Central memory CD8-positive, alpha-beta T cell (primary cell): ENCODE measurements at regions not wholly inside any gene's neighbourhood (a gene's known extent, or its start where the extent isn't known, plus 50 kb on each side); places are given as distances from the start of the nearest gene placed in this dataset.

Source experiments
- ATAC-seq: fragments of 150-1000 bp; cut with Tn5 transposase; replicated peaks from 2 replicates; pipeline ENCODE4 v1.10.0; 2022; ENCODE audit warnings: mild to moderate bottlenecking, moderate FRiP score, moderate number of reproducible peaks; ENCODE audit not compliant: poor library complexity, severe bottlenecking; ENCODE audit errors: extremely low read depth
- DNase-seq, 2 donors: peaks; one replicate each; pipeline ENCODE4 v3.0.0; 2021; ENCODE audit warnings: low spot score in 2 of 2
- H3K27ac Mint-ChIP-seq: one replicate; pipeline ENCODE4 v1.8.0; 2022; ENCODE audit warnings: low read depth, mild to moderate bottlenecking, moderate library complexity, mixed read lengths
- H3K27me3 Mint-ChIP-seq: one replicate; pipeline ENCODE4 v1.8.0; 2022; ENCODE audit warnings: mixed read lengths
- H3K36me3 Mint-ChIP-seq: one replicate; pipeline ENCODE4 v1.8.0; 2022; ENCODE audit warnings: mild to moderate bottlenecking, moderate library complexity, mixed read lengths; ENCODE audit not compliant: insufficient read depth
- H3K4me1 Mint-ChIP-seq: one replicate; pipeline ENCODE4 v1.8.0; 2022; ENCODE audit warnings: mixed read lengths
- H3K4me3 Mint-ChIP-seq: one replicate; pipeline ENCODE4 v1.8.0; 2022; ENCODE audit warnings: mild to moderate bottlenecking, moderate library complexity, mixed read lengths
- H3K9me3 Mint-ChIP-seq: one replicate; pipeline ENCODE4 v1.8.0; 2022; ENCODE audit warnings: mixed read lengths

GRCh38 chr4:18406264-18406663 is 384.7 kb upstream of the LCORL start:
- no peaks in the 10 kb centered on the region for H3K4me1 Mint-ChIP-seq
- H3K36me3 Mint-ChIP-seq: no peaks in the 10 kb centered on the region
- ATAC-seq (no peak), DNase-seq (no peak)
- no peak overlapping the region for H3K4me3 Mint-ChIP-seq
- no peak overlapping the region for H3K27ac Mint-ChIP-seq
- H3K9me3 Mint-ChIP-seq: no peaks in the 10 kb centered on the region
- no peaks in the 10 kb centered on the region for H3K27me3 Mint-ChIP-seq

- H3K27me3 Mint-ChIP-seq: no peaks in the 10 kb centered on the region
- no peaks in the 10 kb centered on the region for H3K4me1 Mint-ChIP-seq
These were observed 383.5 kb upstream of the LCORL start for GRCh38 chr4:18405054-18405453.

GRCh38 chr4:18404642-18405041 is 383.1 kb upstream of the LCORL start:
- ATAC-seq (peak; percentile 40), DNase-seq (no peak)
- no peak overlapping the region for H3K27ac Mint-ChIP-seq
- H3K4me1 Mint-ChIP-seq: no peaks in the 10 kb centered on the region
- H3K9me3 Mint-ChIP-seq: no peaks in the 10 kb centered on the region
- no peak overlapping the region for H3K4me3 Mint-ChIP-seq
- no peaks in the 10 kb centered on the region for H3K27me3 Mint-ChIP-seq
- no peaks in the 10 kb centered on the region for H3K36me3 Mint-ChIP-seq

More at GRCh38 chr4:18405054-18405453, 383.5 kb upstream of the LCORL start:
- Mint-ChIP-seq H3K27ac (no peak overlapping the region), H3K36me3 (no peaks in the 10 kb centered on the region), H3K4me3 (no peak overlapping the region), H3K9me3 (no peaks in the 10 kb centered on the region)
- DNase-seq (no peak), ATAC-seq (no peak)

GRCh38 chr4:18403327-18403726 is 381.8 kb upstream of the LCORL start:
- DNase-seq (no peak), ATAC-seq (no peak)
- Mint-ChIP-seq H3K27ac (no peak overlapping the region), H3K4me1 (no peaks in the 10 kb centered on the region), H3K4me3 (no peak overlapping the region), H3K9me3 (no peaks in the 10 kb centered on the region), H3K27me3 (no peaks in the 10 kb centered on the region), H3K36me3 (no peaks in the 10 kb centered on the region)

GRCh38 chr4:18401868-18402267 is 380.3 kb upstream of the LCORL start:
- H3K27ac Mint-ChIP-seq: no peak overlapping the region
- no peaks in the 10 kb centered on the region for H3K36me3 Mint-ChIP-seq
- no peaks in the 10 kb centered on the region for H3K9me3 Mint-ChIP-seq
- H3K27me3 Mint-ChIP-seq: no peaks in the 10 kb centered on the region
- ATAC-seq (no peak), DNase-seq (no peak)
- H3K4me3 Mint-ChIP-seq: no peak overlapping the region
- no peaks in the 10 kb centered on the region for H3K4me1 Mint-ChIP-seq

- no peak for DNase-seq
- H3K4me1 Mint-ChIP-seq: no peaks in the 10 kb centered on the region
These were observed 379.9 kb upstream of the LCORL start for GRCh38 chr4:18401425-18401824.

GRCh38 chr4:18398661-18399060 is 377.1 kb upstream of the LCORL start:
- H3K4me1 Mint-ChIP-seq: no peaks in the 10 kb centered on the region
- no peak for DNase-seq
- H3K4me3 Mint-ChIP-seq: no peak overlapping the region
- no peaks in the 10 kb centered on the region for H3K9me3 Mint-ChIP-seq
- H3K36me3 Mint-ChIP-seq: no peaks in the 10 kb centered on the region
- ATAC-seq: no peak
- H3K27me3 Mint-ChIP-seq: no peaks in the 10 kb centered on the region
- H3K27ac Mint-ChIP-seq: no peak overlapping the region

More at GRCh38 chr4:18401425-18401824, 379.9 kb upstream of the LCORL start:
- Mint-ChIP-seq H3K27ac (no peak overlapping the region), H3K4me3 (no peak overlapping the region), H3K9me3 (no peaks in the 10 kb centered on the region), H3K27me3 (no peaks in the 10 kb centered on the region), H3K36me3 (no peaks in the 10 kb centered on the region)
- ATAC-seq: no peak

GRCh38 chr4:18397681-18398390 is 376.3 kb upstream of the LCORL start:
- Mint-ChIP-seq H3K27me3 (no peaks in the 10 kb centered on the region), H3K4me1 (no peaks in the 10 kb centered on the region), H3K27ac (no peak overlapping the region), H3K4me3 (no peak overlapping the region), H3K9me3 (no peaks in the 10 kb centered on the region), H3K36me3 (no peaks in the 10 kb centered on the region)
- ATAC-seq: no peak
- DNase-seq: no peak

- DNase-seq (no peak), ATAC-seq (no peak)
- H3K4me3 Mint-ChIP-seq: no peak overlapping the region
- H3K4me1 Mint-ChIP-seq: no peaks in the 10 kb centered on the region
- H3K36me3 Mint-ChIP-seq: no peaks in the 10 kb centered on the region
- H3K9me3 Mint-ChIP-seq: no peaks in the 10 kb centered on the region
- H3K27ac Mint-ChIP-seq: no peak overlapping the region
- no peaks in the 10 kb centered on the region for H3K27me3 Mint-ChIP-seq
These were observed 373.1 kb upstream of the LCORL start for GRCh38 chr4:18394656-18395055.

- Mint-ChIP-seq H3K27ac (no peak overlapping the region), H3K4me1 (no peaks in the 10 kb centered on the region)
- no peak for ATAC-seq
These were observed 369.8 kb upstream of the LCORL start for GRCh38 chr4:18391354-18391728.

GRCh38 chr4:18390655-18391353 is 369.2 kb upstream of the LCORL start:
- Mint-ChIP-seq H3K36me3 (no peaks in the 10 kb centered on the region), H3K27me3 (no peaks in the 10 kb centered on the region), H3K9me3 (no peaks in the 10 kb centered on the region), H3K4me1 (no peaks in the 10 kb centered on the region), H3K27ac (no peak overlapping the region), H3K4me3 (no peak overlapping the region)
- ATAC-seq (no peak), DNase-seq (no peak)

More at GRCh38 chr4:18391354-18391728, 369.8 kb upstream of the LCORL start:
- Mint-ChIP-seq H3K36me3 (no peaks in the 10 kb centered on the region), H3K27me3 (no peaks in the 10 kb centered on the region), H3K9me3 (no peaks in the 10 kb centered on the region), H3K4me3 (no peak overlapping the region)
- DNase-seq: no peak

GRCh38 chr4:18389115-18389514 is 367.6 kb upstream of the LCORL start:
- H3K36me3 Mint-ChIP-seq: no peaks in the 10 kb centered on the region
- DNase-seq (no peak), ATAC-seq (no peak)
- H3K27me3 Mint-ChIP-seq: no peaks in the 10 kb centered on the region
- no peaks in the 10 kb centered on the region for H3K4me1 Mint-ChIP-seq
- H3K27ac Mint-ChIP-seq: no peak overlapping the region
- no peak overlapping the region for H3K4me3 Mint-ChIP-seq
- H3K9me3 Mint-ChIP-seq: peaks cover 4% of the 10 kb centered on the region

GRCh38 chr4:18388039-18388438 is 366.5 kb upstream of the LCORL start:
- Mint-ChIP-seq H3K27me3 (no peaks in the 10 kb centered on the region), H3K36me3 (no peaks in the 10 kb centered on the region), H3K27ac (no peak overlapping the region), H3K4me1 (no peaks in the 10 kb centered on the region), H3K4me3 (no peak overlapping the region), H3K9me3 (peaks cover 11% of the 10 kb centered on the region)
- no peak for DNase-seq
- ATAC-seq: no peak
